ENCODE measurements at regions not wholly inside any gene's neighbourhood (a gene's known extent, or its start where the extent isn't known, plus 50 kb on each side); places are given as distances from the start of the nearest gene placed in this dataset.

- TF ChIP-seq CTCF (conservative IDR thresholded peaks at IDR 0.05; ENCODE audit: low read depth, low read length) (no peak), CHD1 (IDR thresholded peaks at IDR 0.05; ENCODE audit: low read depth, low read length) (no peak), POLR2A (IDR thresholded peaks at IDR 0.05; ENCODE audit: low read depth, low read length) (no peak), RAD21 (IDR thresholded peaks at IDR 0.05; ENCODE audit: low read length) (no peak), SMC3 (IDR thresholded peaks at IDR 0.05; ENCODE audit: low read depth, low read length) (no peak), USF2 (IDR thresholded peaks at IDR 0.05; ENCODE audit: low read depth, low read length) (no peak), RCOR1 (IDR thresholded peaks at IDR 0.05; ENCODE audit: insufficient replicate concordance, low read length) (no peak), CEBPB (IDR thresholded peaks at IDR 0.05; ENCODE audit: low read depth, low read length) (no peak), MAFK (IDR thresholded peaks at IDR 0.05; ENCODE audit: low read depth, low read length) (no peak), RFX5 (IDR thresholded peaks at IDR 0.05; ENCODE audit: low read depth, low read length) (no peak), MXI1 (IDR thresholded peaks at IDR 0.05; ENCODE audit: borderline replicate concordance, low read depth, low read length) (no peak), FOS (IDR thresholded peaks at IDR 0.05; ENCODE audit: low read depth, low read length) (no peak)
Observed at GRCh38 chr6:153405931-153406330, 274.8 kb upstream of the RGS17 start.
